GM12891 (cell line): ENCODE measurements at regions not wholly inside any gene's neighbourhood (a gene's known extent, or its start where the extent isn't known, plus 50 kb on each side); places are given as distances from the start of the nearest gene placed in this dataset.

Experiments
- DNase-seq: peaks from one replicate; pipeline ENCODE4 v3.0.0; 2011; ENCODE audit warnings: low spot score; ENCODE audit not compliant: insufficient read length
- FAIRE-seq: peaks from 2 replicates; lab custom pipeline; 2011; peaks lifted over from hg19 to GRCh38; lab: Jason Lieb, UNC
- PAX5 ChIP-seq: IDR thresholded peaks from 2 replicates; pipeline ENCODE4 v1.6.1; 2011; ENCODE audit warnings: low read length, moderate library complexity, mild to moderate bottlenecking; ENCODE audit not compliant: insufficient read depth, severe bottlenecking
- POLR2A ChIP-seq: IDR thresholded peaks from 2 replicates; pipeline ENCODE4 v1.6.1; 2011; ENCODE audit warnings: low read depth, low read length, control low read depth
- POLR2AphosphoS5 ChIP-seq: IDR thresholded peaks from 2 replicates; pipeline ENCODE4 v1.6.1; 2011; ENCODE audit warnings: low read depth, low read length, control low read depth
- POU2F2 ChIP-seq: IDR thresholded peaks from 2 replicates; pipeline ENCODE4 v1.6.1; 2011; ENCODE audit warnings: low read depth, mild to moderate bottlenecking, control low read depth, low read length, moderate library complexity
- SPI1 ChIP-seq: IDR thresholded peaks from 2 replicates; pipeline ENCODE4 v1.6.1; 2011; ENCODE audit warnings: low read depth, low read length, control low read depth
- TAF1 ChIP-seq: IDR thresholded peaks from 2 replicates; pipeline ENCODE4 v1.6.1; 2011; ENCODE audit warnings: low read depth, low read length, control low read depth

- TF ChIP-seq POLR2AphosphoS5 (no peak), SPI1 (no peak), TAF1 (no peak), POLR2A (no peak), PAX5 (no peak), POU2F2 (no peak)
- DNase-seq (no peak), FAIRE-seq (no peak)
These were observed 229.1 kb upstream of the FAT1 start for GRCh38 chr4:186952709-186953108.

GRCh38 chr4:186953599-186954260 lies 230.1 kb upstream of the FAT1 start:
- FAIRE-seq (no peak), DNase-seq (no peak)
- TF ChIP-seq POU2F2, result no peak
- TF ChIP-seq POLR2AphosphoS5, result no peak
- TF ChIP-seq POLR2A, result no peak
- TF ChIP-seq SPI1, result no peak
- TF ChIP-seq PAX5, result no peak
- no peak for TF ChIP-seq TAF1

DNA sequence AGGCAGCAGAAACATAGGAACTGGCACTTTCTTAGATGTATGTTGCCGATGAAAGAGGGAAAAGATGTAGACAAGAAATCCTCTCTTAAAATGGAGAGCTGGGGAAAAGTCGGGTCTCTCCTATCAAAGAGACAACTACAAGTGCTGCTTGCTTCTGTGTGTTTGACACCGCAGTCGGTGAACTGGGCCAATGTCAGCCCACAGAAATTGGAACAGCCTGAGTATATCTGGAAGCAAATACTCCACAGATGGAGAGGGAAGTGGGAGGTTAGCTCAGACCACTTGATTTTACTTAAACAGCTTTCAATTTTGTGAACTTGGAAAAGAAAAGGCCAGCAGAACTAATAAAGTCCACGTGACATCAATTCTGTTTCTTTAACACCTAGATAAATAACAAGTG lies 230.9 kb upstream of the FAT1 start:
- FAIRE-seq (no peak), DNase-seq (no peak)
- no peak for TF ChIP-seq POU2F2

GRCh38 chr4:186954956-186955355 lies 231.3 kb upstream of the FAT1 start:
- no peak for FAIRE-seq
- TF ChIP-seq PAX5 (no peak), SPI1 (no peak)
- DNase-seq, result no peak

DNA sequence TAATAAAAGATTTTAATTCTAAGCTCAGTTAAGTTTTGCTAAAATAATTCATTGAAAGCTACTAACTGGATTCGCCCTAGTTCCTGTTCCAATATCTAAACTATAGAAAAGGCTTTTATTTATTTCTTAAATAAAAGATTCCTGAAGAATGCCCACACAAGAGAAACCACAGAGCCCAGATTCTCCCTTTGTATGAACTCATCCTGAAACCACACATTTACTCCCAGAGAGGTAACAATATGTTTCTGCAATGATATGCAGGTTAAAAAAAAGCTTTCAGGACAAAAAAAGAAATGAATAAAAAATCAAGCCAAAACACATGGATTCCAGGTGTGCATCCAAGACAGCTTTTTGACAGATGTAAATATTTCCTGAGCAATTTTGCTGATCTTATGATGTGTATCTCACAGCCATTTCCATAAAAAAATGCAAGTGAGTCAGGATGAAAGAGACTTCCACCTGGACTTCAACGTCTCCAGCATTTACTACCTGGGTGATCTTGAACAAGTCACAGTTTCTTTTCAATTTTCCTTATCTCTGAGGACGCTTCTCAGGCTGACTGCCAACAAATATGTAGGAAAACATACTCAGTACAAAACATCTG lies 234.4 kb upstream of the FAT1 start:
- DNase-seq (no peak), FAIRE-seq (no peak)
- TF ChIP-seq PAX5 (no peak), POLR2A (no peak), POLR2AphosphoS5 (no peak), POU2F2 (no peak), SPI1 (no peak), TAF1 (no peak)

DNA sequence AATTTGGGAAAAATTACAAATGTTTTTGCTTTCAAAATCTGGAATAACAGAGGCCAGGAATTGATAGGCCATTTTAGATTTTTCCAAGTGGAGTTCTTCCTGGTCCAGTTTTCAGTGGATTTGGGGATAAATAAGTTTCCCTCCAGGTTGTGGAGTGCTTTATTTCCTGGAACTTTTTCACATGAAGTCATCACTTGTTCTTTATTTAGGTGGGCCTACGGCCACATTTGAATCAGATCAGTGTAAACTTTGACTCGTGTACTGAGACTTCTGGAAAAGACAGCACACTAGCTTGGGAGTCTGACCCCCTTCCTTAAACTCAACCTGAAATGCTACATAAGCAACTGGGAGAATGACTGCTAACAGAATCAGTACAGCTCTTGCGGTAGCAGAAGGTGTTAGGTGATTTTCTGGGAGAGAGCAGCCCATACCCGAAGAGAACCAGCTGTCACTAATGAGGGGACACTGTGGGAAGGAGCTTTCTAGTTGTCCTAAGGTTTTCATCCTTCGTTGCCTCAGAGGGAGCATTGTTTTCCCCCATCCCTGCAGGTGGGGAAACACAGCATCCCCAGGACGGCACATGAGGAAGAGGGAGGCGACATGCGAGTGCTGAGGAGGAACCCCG lies 235.2 kb upstream of the FAT1 start:
- no peak for FAIRE-seq
- DNase-seq, result no peak
- no peak for TF ChIP-seq POLR2AphosphoS5
- no peak for TF ChIP-seq PAX5
- TF ChIP-seq TAF1, result no peak
- no peak for TF ChIP-seq SPI1
- no peak for TF ChIP-seq POLR2A
- no peak for TF ChIP-seq POU2F2

DNA sequence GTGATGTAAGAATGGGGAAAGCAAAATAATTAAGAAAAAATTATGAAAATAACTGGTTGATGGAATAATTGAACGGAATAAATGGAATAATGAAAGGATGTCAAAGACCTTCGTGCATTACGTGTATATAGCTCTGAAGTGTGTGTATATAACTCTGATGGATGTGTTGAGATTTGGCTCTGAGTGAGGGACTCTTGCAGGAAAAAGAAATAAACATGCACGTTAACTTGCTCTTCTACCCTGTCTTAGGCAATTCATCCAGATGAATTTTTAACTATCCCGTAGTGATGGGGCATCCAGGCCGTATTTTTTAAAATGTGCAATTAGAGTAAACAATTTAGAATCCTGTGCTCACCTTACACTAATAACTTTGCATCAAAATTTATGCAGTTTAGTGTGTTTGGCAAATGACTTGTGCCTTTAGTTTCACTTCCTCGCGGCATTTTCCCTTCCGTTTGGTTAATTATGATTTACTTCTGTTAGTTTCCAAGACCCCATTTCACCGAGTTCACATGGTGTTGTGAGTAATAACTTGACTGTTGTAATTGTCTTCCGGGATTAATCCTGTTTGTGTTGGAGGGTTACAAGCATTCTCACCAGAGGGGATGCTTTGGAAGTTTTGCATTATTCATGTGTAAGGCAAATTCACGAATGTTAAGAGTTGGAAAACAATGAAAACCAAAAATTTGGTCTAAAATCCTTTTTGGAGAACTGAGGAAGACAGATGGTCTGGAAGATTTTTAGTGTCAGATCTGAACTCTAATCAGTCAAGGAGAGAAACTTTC lies 256.5 kb upstream of the FAT1 start:
- DNase-seq, result no peak
- no peak for FAIRE-seq
- TF ChIP-seq PAX5 (no peak), POLR2AphosphoS5 (no peak), TAF1 (no peak), SPI1 (no peak), POLR2A (no peak), POU2F2 (no peak)

DNA sequence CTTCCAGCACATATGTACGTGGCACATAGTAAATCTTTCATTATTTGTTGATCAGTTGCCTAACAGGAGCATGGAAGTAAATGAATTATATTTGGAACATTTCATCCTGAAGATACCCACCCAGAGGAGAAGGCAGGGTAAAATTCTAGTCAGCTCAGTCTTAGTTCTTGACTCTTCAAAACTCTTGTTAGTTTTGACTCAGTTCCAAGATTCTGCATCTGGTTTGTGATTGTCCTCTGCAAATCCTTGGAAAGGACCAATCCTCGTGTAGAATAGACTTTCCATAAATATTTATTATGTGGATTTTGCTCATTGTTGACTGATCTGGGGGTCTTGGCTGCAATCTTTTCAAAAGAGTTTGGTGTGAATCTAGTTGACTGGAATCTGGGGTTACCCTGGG lies 257.5 kb upstream of the FAT1 start:
- FAIRE-seq, result no peak

DNA sequence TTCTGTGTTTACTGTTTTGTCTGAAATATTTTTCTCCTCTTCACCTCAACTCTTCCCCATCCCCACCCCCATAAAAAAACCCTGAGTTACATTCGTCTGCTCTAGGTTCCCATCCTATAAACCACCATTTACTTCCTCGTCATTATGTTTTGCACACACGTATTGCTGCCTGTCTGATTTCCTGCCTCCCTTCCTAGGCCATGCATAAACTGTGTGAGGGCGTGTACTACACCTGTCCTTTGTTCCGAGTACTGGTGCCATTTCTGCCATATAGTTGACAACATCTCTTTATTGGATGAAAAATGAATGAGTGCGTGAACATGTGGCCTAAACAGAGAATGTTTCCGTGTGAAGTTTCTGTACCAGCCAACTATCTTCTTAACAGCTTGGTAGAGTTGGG lies 258.5 kb upstream of the FAT1 start:
- no peak for TF ChIP-seq SPI1
- TF ChIP-seq POLR2A, result no peak
- TF ChIP-seq POLR2AphosphoS5, result no peak
- DNase-seq (no peak), FAIRE-seq (no peak)

More for the DNA sequence above, 257.5 kb upstream of the FAT1 start:
- no peak for TF ChIP-seq POU2F2
- TF ChIP-seq TAF1, result no peak
- no peak for TF ChIP-seq POLR2AphosphoS5
- DNase-seq, result no peak

- TF ChIP-seq TAF1 (no peak), POLR2A (no peak), PAX5 (no peak), POU2F2 (no peak), POLR2AphosphoS5 (no peak), SPI1 (no peak)
- DNase-seq (no peak), FAIRE-seq (no peak)
These were observed 260.5 kb upstream of the FAT1 start for GRCh38 chr4:186984105-186984644.
